ENCODE measurements at regions not wholly inside any gene's neighbourhood (a gene's known extent, or its start where the extent isn't known, plus 50 kb on each side); places are given as distances from the start of the nearest gene placed in this dataset.
"Not testable (repeated sequence)": the region's sequence is repeated elsewhere in the genome, so short reads cannot be mapped to it uniquely, and the experiment has no call there.

- DNase-seq (ENCODE audit: low read depth); H3K4me3 ChIP-seq (ENCODE audit: low read depth, low read length): not testable (repeated sequence)
Measured at GRCh38 chr10:45056806-45057205, 56.1 kb downstream of the ZNF22 start.

GRCh38 chr10:45058580-45058979 lies 57.9 kb downstream of the ZNF22 start:
- no peak for TF ChIP-seq CTCF (IDR thresholded peaks at IDR 0.05; ENCODE audit: insufficient read depth, low read depth, low read length, missing control alignments)
- DNase-seq (ENCODE audit: low read depth) = no peak
- no peak overlapping the region for H3K4me3 ChIP-seq (ENCODE audit: low read depth, low read length)

GRCh38 chr10:45058992-45059561 lies 58.4 kb downstream of the ZNF22 start:
- DNase-seq (ENCODE audit: low read depth) = no peak
- no peak for TF ChIP-seq CTCF (IDR thresholded peaks at IDR 0.05; ENCODE audit: insufficient read depth, low read depth, low read length, missing control alignments)
- H3K4me3 ChIP-seq (ENCODE audit: low read depth, low read length) = no peak overlapping the region

GRCh38 chr10:45059632-45060031 lies 58.9 kb downstream of the ZNF22 start:
- H3K4me3 ChIP-seq (ENCODE audit: low read depth, low read length) = no peak overlapping the region
- no peak for TF ChIP-seq CTCF (IDR thresholded peaks at IDR 0.05; ENCODE audit: insufficient read depth, low read depth, low read length, missing control alignments)
- no peak for DNase-seq (ENCODE audit: low read depth)

GRCh38 chr10:45061982-45062381 lies 61.3 kb downstream of the ZNF22 start:
- TF ChIP-seq CTCF (IDR thresholded peaks at IDR 0.05; ENCODE audit: insufficient read depth, low read depth, low read length, missing control alignments) = no peak
- no peak overlapping the region for H3K4me3 ChIP-seq (ENCODE audit: low read depth, low read length)
- no peak for DNase-seq (ENCODE audit: low read depth)

- no peak overlapping the region for H3K4me3 ChIP-seq (ENCODE audit: low read depth, low read length)
- no peak for TF ChIP-seq CTCF (IDR thresholded peaks at IDR 0.05; ENCODE audit: insufficient read depth, low read depth, low read length, missing control alignments)
- no peak for DNase-seq (ENCODE audit: low read depth)
Measured at GRCh38 chr10:45063591-45064231, 63.0 kb downstream of the ZNF22 start.

GRCh38 chr10:45064998-45065397 lies 64.3 kb downstream of the ZNF22 start:
- no peak for DNase-seq (ENCODE audit: low read depth)
- TF ChIP-seq CTCF (IDR thresholded peaks at IDR 0.05; ENCODE audit: insufficient read depth, low read depth, low read length, missing control alignments) = no peak
- no peak overlapping the region for H3K4me3 ChIP-seq (ENCODE audit: low read depth, low read length)

Data from GM12865 (cell line).